PC-3 (cell line): ENCODE measurements at regions not wholly inside any gene's neighbourhood (a gene's known extent, or its start where the extent isn't known, plus 50 kb on each side); places are given as distances from the start of the nearest gene placed in this dataset.

ENCODE experiments used
- ATAC-seq: fragments of 200-7000 bp; cut with Tn5 transposase; 2 replicates; pipeline ENCODE4 v1.9.1; 2020; ENCODE audit warnings: mild to moderate bottlenecking, moderate library complexity
- BruUV-seq: library from RNA; stranded (reverse); fragments of 400-500 nt; replicated peaks from 2 replicates; lab custom pipeline; 2021; lab: Mats Ljungman, UMichigan
- CTCF ChIA-PET: fragments of 300-600 bp; sonication (Branson Sonifier 250); formaldehyde crosslinking; loops from one replicate; lab custom pipeline; 2022; ENCODE audit warnings: antibody characterized with exemption; lab: Charles Lee
- POLR2A ChIA-PET: fragments of 300-600 bp; sonication (Branson Sonifier 250); formaldehyde crosslinking; loops from one replicate; lab custom pipeline; 2022; ENCODE audit warnings: antibody characterized with exemption; ENCODE audit not compliant: unreplicated experiment; lab: Charles Lee
- DNase-seq: peaks from one replicate; pipeline ENCODE4 v3.0.0-alpha.2; 2015
- H2AFZ ChIP-seq: fragments of 300-600 bp; sonication (generic); 2 replicates; pipeline ENCODE4 v1.6.0; 2016; ENCODE audit warnings: antibody characterized with exemption, low read length
- H3F3A ChIP-seq: fragments of 300-600 bp; sonication (generic); one replicate; pipeline ENCODE4 v1.6.0; 2017; ENCODE audit warnings: antibody characterized with exemption, low read length, control low read depth, mild to moderate bottlenecking; ENCODE audit not compliant: unreplicated experiment
- H3K27ac ChIP-seq: fragments of 300-600 bp; sonication (generic); 2 replicates; pipeline ENCODE4 v1.5.1; 2016; ENCODE audit warnings: mild to moderate bottlenecking, low read length
- H3K27me3 ChIP-seq: fragments of 300-600 bp; sonication (generic); 2 replicates; pipeline ENCODE4 v1.6.1; 2016; ENCODE audit warnings: low read length, mixed read lengths
- H3K36me3 ChIP-seq: fragments of 300-600 bp; sonication (generic); 2 replicates; pipeline ENCODE4 v1.6.1; 2016; ENCODE audit warnings: low read depth, mixed run types, low read length, mixed read lengths
- H3K4me1 ChIP-seq: fragments of 300-600 bp; sonication (generic); 2 replicates; pipeline ENCODE4 v1.5.1; 2016; ENCODE audit warnings: low read length; ENCODE audit not compliant: insufficient read depth
- H3K4me2 ChIP-seq: fragments of 300-600 bp; sonication (generic); 2 replicates; pipeline ENCODE4 v1.6.0; 2016; ENCODE audit warnings: low read length
- H3K4me3 ChIP-seq: fragments of 300-600 bp; sonication (generic); 2 replicates; pipeline ENCODE4 v1.5.1; 2016; ENCODE audit warnings: mild to moderate bottlenecking, low read length, mixed read lengths
- H3K79me2 ChIP-seq: fragments of 300-600 bp; sonication (generic); 2 replicates; pipeline ENCODE4 v1.6.1; 2017; ENCODE audit warnings: low read length, mixed read lengths
- H3K9ac ChIP-seq: fragments of 300-600 bp; sonication (generic); 2 replicates; pipeline ENCODE4 v1.6.0; 2016; ENCODE audit warnings: mild to moderate bottlenecking, low read length
- H3K9me2 ChIP-seq: fragments of 300-600 bp; sonication (generic); replicated peaks from 2 replicates; pipeline ENCODE4 v1.6.1; 2016; ENCODE audit warnings: mixed run types, low read length, mixed read lengths
- H3K9me3 ChIP-seq: fragments of 300-600 bp; sonication (generic); 2 replicates; pipeline ENCODE4 v1.6.1; 2016; ENCODE audit warnings: low read length, mixed read lengths
- H4K20me1 ChIP-seq: fragments of 300-600 bp; sonication (generic); 2 replicates; pipeline ENCODE4 v1.6.1; 2016; ENCODE audit warnings: low read length, mixed read lengths
- EZH2 ChIP-seq: fragments of 300-600 bp; sonication (generic); IDR thresholded peaks from one replicate; pipeline ENCODE4 v1.6.1; 2017; ENCODE audit warnings: antibody characterized with exemption, mild to moderate bottlenecking, low read length; ENCODE audit not compliant: unreplicated experiment
- EZH2phosphoT487 ChIP-seq: fragments of 300-600 bp; sonication (generic); IDR thresholded peaks from 2 replicates; pipeline ENCODE4 v1.6.1; 2018; ENCODE audit warnings: mild to moderate bottlenecking, antibody characterized with exemption, low read length, borderline replicate concordance
- intact Hi-C: fragments of 100-400 bp; cut with micrococcal nuclease; formaldehyde crosslinking; loops from 2 replicates; pipeline ENCODE4 v1.9.0; 2023
- TF ChIP-seq, protein P1 (sequence below): fragments of 300-600 bp; sonication (generic); conservative IDR thresholded peaks from 2 replicates; pipeline ENCODE4 v1.5.1; 2017; ENCODE audit warnings: antibody characterized with exemption, low read depth, mild to moderate bottlenecking, low read length

DNA sequence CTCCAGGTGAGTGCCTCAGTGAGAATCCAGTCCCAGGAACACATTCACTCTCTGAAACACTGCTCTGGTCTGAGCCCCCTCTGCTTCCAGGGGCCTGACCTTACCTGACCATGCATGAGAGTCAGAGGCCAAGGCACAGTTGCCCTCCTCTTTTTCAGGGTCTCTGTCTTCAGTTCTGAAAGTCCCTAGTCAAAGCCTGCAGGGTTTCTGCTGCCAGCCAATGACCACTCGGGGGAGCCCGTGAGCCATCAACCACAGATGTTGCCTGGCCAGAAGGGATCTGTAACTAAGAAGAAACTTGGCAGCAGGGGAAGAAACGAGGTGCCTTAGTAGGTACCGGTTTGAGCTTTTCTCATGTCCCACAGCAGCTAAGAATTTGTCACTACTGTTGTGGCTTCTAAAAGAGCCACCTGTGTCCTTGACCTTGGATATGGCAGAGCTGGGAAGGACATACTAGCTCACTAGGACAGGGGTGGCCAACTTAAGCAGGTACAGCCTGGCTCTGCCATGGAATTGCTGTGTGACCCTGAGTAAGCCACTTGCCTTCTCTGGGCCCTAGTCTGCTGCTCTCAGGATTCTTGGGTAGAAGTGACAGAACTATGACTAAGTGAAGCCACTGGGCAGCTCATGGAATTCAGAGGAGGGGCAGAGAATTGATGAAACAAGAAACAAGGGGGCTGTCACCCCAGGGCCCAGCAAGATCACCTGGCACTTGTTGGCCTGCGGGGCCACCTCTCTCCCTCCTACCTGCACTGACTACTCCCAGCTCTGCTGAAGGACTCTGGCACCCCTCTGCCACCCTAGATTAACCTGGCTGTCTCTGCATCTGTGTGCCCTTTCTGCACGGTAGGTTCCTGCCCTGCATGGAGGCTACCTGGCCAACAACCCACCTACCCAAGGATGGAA is 83.8 kb upstream of the GPR26 start:
- intact Hi-C loops: loop anchor here (1.0 kb wide), 1 partner anchor 385 kb away; no protein-coding TSS in a partner anchor
- H3K9ac ChIP-seq: no peak overlapping the region
- DNase-seq (peak; percentile 72), ATAC-seq (peak; percentile 76)
- no peaks in the 10 kb centered on the region for H3K36me3 ChIP-seq
- POLR2A ChIA-PET: no interaction called here
- no peaks in the 10 kb centered on the region for H3K79me2 ChIP-seq
- H3K9me2 ChIP-seq: no peaks in the 10 kb centered on the region
- H3K9me3 ChIP-seq: no peaks in the 10 kb centered on the region
- H4K20me1 ChIP-seq: no peaks in the 10 kb centered on the region
- no TSS peak for BruUV-seq
- no peaks in the 10 kb centered on the region for H3F3A ChIP-seq
- CTCF ChIA-PET: interaction anchor here (0.5 kb wide), 1 partner anchor 24 kb away, joined by 4 read pairs; no protein-coding TSS in a partner anchor
- no peak overlapping the region for H3K27ac ChIP-seq
- H3K4me2 ChIP-seq: no peak overlapping the region
- H3K27me3 ChIP-seq: peaks cover 31% of the 10 kb centered on the region
- TF ChIP-seq EZH2phosphoT487 (no peak), EZH2 (no peak)
- TF ChIP-seq, protein P1, sequence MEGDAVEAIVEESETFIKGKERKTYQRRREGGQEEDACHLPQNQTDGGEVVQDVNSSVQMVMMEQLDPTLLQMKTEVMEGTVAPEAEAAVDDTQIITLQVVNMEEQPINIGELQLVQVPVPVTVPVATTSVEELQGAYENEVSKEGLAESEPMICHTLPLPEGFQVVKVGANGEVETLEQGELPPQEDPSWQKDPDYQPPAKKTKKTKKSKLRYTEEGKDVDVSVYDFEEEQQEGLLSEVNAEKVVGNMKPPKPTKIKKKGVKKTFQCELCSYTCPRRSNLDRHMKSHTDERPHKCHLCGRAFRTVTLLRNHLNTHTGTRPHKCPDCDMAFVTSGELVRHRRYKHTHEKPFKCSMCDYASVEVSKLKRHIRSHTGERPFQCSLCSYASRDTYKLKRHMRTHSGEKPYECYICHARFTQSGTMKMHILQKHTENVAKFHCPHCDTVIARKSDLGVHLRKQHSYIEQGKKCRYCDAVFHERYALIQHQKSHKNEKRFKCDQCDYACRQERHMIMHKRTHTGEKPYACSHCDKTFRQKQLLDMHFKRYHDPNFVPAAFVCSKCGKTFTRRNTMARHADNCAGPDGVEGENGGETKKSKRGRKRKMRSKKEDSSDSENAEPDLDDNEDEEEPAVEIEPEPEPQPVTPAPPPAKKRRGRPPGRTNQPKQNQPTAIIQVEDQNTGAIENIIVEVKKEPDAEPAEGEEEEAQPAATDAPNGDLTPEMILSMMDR: peak; percentile 84
- no peaks in the 10 kb centered on the region for H3K4me1 ChIP-seq
- no peak overlapping the region for H2AFZ ChIP-seq
- no peak overlapping the region for H3K4me3 ChIP-seq

DNA sequence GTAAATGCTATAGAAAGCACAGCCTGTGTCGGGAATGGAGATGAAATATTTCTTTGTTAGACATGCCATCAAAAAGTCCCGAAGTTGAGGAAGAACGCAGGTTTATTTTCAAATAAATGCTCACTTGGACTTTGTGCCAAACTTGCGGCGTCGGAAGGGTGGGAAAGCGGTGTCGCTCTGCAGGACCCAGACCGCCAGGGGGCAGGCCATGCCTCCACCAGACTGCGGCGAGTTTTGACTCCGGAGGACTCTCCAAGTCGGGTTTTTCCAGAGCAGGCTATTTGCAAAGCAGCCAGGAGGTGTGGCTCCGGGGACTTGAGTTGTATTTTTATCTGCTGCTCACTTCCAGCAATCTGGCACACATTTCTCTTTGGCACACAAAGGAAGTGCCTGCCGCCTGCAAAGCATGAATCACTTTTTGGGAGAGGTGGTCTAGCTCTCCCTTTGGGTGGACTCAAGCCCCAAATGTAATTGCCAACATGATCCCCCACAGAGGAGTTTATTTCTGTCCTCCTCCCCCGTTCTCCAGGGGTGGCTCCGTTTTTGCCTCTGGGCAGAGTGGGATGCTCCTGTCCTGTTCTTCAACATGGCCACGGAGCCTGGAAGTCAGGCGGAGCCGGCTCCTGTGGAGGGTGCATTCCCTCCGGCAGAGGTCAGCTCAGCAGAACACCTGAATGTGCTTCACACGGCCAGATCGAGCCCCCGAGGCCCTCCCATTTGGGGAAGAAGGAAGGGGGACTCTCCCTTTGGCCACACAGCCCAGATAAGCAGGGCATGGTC is 82.3 kb upstream of the GPR26 start:
- H3K27me3 ChIP-seq: peaks cover 31% of the 10 kb centered on the region
- TF ChIP-seq EZH2 (peak; percentile 39), EZH2phosphoT487 (no peak)
- TF ChIP-seq, protein P1: peak; percentile 73
- no peaks in the 10 kb centered on the region for H3K9me3 ChIP-seq
- no peaks in the 10 kb centered on the region for H3K36me3 ChIP-seq
- ChIA-PET CTCF (no interaction called here), POLR2A (no interaction called here)
- intact Hi-C loops: no loop called here
- ATAC-seq: peak; percentile 58
- no peak overlapping the region for H2AFZ ChIP-seq
- peak; percentile 70 for DNase-seq
- no peaks in the 10 kb centered on the region for H3F3A ChIP-seq
- no peak overlapping the region for H3K27ac ChIP-seq
- no peaks in the 10 kb centered on the region for H3K79me2 ChIP-seq
- H3K9me2 ChIP-seq: no peaks in the 10 kb centered on the region
- BruUV-seq: no TSS peak
- no peaks in the 10 kb centered on the region for H4K20me1 ChIP-seq
- no peak overlapping the region for H3K4me3 ChIP-seq
- H3K4me2 ChIP-seq: peak overlapping the region; percentile 2; the same call in 1 of the 2 replicates
- H3K4me1 ChIP-seq: no peaks in the 10 kb centered on the region
- no peak overlapping the region for H3K9ac ChIP-seq
